ENCODE measurements at regions not wholly inside any gene's neighbourhood (a gene's known extent, or its start where the extent isn't known, plus 50 kb on each side); places are given as distances from the start of the nearest gene placed in this dataset.

- TF ChIP-seq, protein P1, sequence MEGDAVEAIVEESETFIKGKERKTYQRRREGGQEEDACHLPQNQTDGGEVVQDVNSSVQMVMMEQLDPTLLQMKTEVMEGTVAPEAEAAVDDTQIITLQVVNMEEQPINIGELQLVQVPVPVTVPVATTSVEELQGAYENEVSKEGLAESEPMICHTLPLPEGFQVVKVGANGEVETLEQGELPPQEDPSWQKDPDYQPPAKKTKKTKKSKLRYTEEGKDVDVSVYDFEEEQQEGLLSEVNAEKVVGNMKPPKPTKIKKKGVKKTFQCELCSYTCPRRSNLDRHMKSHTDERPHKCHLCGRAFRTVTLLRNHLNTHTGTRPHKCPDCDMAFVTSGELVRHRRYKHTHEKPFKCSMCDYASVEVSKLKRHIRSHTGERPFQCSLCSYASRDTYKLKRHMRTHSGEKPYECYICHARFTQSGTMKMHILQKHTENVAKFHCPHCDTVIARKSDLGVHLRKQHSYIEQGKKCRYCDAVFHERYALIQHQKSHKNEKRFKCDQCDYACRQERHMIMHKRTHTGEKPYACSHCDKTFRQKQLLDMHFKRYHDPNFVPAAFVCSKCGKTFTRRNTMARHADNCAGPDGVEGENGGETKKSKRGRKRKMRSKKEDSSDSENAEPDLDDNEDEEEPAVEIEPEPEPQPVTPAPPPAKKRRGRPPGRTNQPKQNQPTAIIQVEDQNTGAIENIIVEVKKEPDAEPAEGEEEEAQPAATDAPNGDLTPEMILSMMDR (IDR thresholded peaks at IDR 0.05; ENCODE audit: low read depth, low read length), result no peak
- no peak for DNase-seq (ENCODE audit: extremely low read depth, low read depth)
Measured at GRCh38 chr5:174514983-174515394, 209.4 kb upstream of the MSX2 start.

GRCh38 chr5:174516741-174517140 lies 207.6 kb upstream of the MSX2 start:
- TF ChIP-seq, protein P1 (IDR thresholded peaks at IDR 0.05; ENCODE audit: low read depth, low read length), result no peak
- DNase-seq (ENCODE audit: extremely low read depth, low read depth), result no peak

DNA sequence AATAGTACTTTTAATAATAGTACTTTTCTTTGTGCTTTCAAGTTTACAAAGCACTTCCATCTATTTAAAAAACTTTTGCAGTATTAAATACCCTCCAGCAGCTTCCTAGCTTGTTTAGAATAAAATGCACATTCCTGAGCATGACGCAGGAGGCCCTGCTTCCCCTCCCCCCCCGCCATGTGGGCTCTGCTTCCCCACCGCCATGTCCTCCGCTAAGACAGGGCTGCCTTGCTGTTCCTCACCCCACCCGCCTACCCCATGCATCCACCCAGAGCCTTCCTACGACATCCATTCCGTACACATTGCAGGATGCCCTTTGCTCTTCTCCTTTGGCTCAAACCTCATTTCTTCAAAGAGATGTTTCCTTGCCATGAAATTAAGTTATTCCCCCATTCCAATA lies 205.9 kb upstream of the MSX2 start:
- TF ChIP-seq, protein P1 (IDR thresholded peaks at IDR 0.05; ENCODE audit: low read depth, low read length), result no peak
- DNase-seq (ENCODE audit: extremely low read depth, low read depth), result no peak

DNA sequence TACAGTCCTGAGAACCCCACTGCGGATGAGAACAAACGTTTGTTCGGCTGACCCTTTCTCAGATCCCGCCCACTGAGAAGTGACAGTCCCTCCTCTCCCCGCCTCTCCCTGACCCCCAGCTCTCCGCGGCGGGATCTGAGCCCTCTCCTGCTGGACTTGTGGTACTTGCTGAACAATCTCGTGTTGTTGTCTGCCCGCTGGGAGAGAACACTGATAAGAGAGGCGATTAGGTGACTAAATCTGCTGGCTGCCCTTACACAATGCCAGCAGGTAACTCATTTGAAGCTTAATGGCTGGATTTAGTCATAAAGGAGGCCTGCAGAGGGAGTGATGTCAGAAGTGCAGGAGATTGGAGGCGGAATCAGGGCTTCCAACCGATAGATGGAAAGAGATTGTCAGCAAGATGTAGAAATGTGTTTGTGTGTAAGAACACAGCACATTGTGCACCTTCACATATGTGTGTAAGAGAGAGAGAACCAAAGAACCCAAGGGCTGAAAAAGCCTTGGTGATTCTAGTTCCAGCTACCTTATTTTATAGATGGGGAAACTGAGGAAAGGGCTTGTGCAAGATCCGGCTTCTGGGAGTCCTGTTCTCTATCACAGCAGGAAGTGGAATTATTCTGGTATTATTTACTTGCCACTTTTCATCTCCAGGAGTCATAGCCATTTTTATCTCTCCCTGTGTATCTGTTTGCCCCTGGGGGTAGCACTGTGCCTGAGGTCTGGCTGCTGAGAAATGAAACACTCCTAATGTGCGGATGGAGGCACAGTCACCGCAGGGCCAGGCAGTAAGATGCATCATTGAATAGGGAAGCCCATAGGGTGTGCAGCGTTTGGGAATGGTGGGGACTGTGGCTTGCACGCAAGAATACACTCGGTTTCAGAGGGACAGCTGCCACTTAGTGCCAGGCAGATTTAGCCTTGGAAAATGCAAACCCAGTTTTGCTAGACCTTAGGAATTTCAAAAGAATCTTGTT lies 203.7 kb upstream of the MSX2 start:
- DNase-seq (ENCODE audit: extremely low read depth, low read depth), result no peak

GRCh38 chr5:174521449-174521848 lies 202.9 kb upstream of the MSX2 start:
- DNase-seq (ENCODE audit: extremely low read depth, low read depth), result no peak
- TF ChIP-seq, protein P1 (IDR thresholded peaks at IDR 0.05; ENCODE audit: low read depth, low read length), result no peak

More for the DNA sequence above, 203.7 kb upstream of the MSX2 start:
- TF ChIP-seq, protein P1 (IDR thresholded peaks at IDR 0.05; ENCODE audit: low read depth, low read length), result no peak

GRCh38 chr5:174522480-174523260 lies 201.7 kb upstream of the MSX2 start:
- no peak for DNase-seq (ENCODE audit: extremely low read depth, low read depth)
- TF ChIP-seq, protein P1 (IDR thresholded peaks at IDR 0.05; ENCODE audit: low read depth, low read length), result no peak

Data from AG09319 (cell line).